Activated CD4-positive, alpha-beta T cell treated with anti-CD3 and anti-CD28 coated beads, Interleukin-2, amount 50 U/mL, for 48 hours (primary cell): ENCODE measurements at regions not wholly inside any gene's neighbourhood (a gene's known extent, or its start where the extent isn't known, plus 50 kb on each side); places are given as distances from the start of the nearest gene placed in this dataset.

Source experiments
- DNase-seq, 2 experiments: peaks; one replicate each; pipeline ENCODE4 v3.0.0-alpha.2; 2020

DNA sequence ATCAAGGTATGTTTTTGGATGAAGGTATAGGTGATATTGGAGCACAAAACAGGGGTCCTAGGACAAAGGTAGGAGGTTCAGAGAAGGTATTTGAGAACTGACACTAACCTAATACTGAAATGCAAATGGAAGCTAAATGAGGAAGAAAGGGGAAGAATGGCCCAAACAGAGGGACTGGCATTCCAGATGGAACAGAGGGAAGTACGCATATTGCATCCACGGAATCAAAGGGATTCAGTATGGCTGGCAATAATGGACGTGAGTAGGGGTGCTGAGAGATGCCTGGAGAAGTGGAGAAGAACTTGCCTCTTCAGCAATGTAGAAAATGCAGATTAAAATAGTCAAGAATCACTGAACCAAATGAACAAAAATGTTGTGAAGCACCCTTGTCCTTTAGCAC, 283.5 kb upstream of the DACH1 start:
- DNase-seq: no peak

- DNase-seq: no peak
These were observed 282.7 kb upstream of the DACH1 start for GRCh38 chr13:72149701-72150100.

GRCh38 chr13:72146816-72147215, 279.8 kb upstream of the DACH1 start:
- DNase-seq: no peak

DNA sequence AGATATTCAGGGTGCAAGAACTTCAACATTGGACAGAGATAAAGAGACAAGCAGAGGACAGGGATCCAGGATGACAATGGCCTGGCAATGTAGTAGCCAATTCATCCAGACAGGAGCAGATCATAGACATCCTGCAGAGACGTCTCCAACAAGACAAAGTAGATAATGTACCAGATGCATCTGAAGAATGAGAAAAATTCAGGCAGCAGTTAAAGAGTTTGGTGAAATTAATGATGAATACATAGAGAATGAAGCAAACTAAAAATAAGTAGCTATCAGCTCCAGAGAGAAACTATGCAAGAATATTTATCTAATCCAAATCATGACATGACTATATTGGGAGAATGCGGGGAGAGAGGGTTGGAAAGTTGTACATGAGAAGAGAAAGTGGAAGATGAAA, 278.4 kb upstream of the DACH1 start:
- DNase-seq: no peak

GRCh38 chr13:72144636-72145035, 277.6 kb upstream of the DACH1 start:
- no peak for DNase-seq

- no peak for DNase-seq
These were observed 275.0 kb upstream of the DACH1 start for GRCh38 chr13:72141855-72142519.

GRCh38 chr13:72139192-72139591, 272.2 kb upstream of the DACH1 start:
- no peak for DNase-seq

GRCh38 chr13:72132075-72132474, 265.1 kb upstream of the DACH1 start:
- DNase-seq: no peak

DNA sequence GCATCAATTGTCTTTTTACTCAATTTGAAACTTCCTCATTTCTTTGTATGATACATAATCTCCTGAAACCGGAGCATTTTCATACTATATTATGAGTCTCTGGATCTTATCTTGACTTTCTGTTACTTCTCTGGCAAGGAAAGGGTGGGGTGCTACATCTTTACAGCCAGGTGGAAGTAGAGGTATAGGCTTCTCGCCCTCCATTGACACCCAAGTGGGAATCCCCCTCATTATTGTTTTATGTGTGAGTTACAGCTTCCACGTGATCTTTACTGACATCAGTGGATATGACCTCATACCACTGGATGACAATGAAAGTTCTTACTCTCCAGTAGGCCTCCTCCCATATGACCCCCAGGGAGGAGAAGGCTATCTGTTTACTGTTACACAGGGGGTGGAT, 262.1 kb upstream of the DACH1 start:
- no peak for DNase-seq

GRCh38 chr13:72127031-72127430, 260.0 kb upstream of the DACH1 start:
- no peak for DNase-seq

- DNase-seq: no peak
These were observed 259.4 kb upstream of the DACH1 start for GRCh38 chr13:72126424-72126823.

DNA sequence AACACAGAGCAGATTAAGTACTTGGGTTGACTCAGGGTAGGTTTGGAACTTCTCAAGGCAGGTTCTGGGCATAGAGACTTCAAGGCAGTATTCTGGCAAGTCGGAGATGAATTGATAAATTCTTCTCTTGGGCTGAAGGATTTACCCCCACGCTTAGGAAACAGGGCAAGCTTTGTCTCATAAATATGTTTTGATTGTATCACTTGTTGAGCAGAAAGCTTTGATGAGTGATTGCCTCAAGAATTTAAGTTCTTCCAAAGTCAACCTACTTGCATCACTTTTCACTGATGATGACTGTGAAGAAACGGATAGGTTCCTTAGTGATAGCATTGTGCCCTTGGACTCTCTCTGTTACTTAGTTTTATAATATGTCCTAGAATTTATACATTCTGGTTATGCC, 258.6 kb upstream of the DACH1 start:
- no peak for DNase-seq

GRCh38 chr13:72122661-72123255, 255.8 kb upstream of the DACH1 start:
- no peak for DNase-seq

GRCh38 chr13:72121466-72121865, 254.5 kb upstream of the DACH1 start:
- DNase-seq: no peak

- DNase-seq: no peak
These were observed 253.6 kb upstream of the DACH1 start for GRCh38 chr13:72120632-72121031.

DNA sequence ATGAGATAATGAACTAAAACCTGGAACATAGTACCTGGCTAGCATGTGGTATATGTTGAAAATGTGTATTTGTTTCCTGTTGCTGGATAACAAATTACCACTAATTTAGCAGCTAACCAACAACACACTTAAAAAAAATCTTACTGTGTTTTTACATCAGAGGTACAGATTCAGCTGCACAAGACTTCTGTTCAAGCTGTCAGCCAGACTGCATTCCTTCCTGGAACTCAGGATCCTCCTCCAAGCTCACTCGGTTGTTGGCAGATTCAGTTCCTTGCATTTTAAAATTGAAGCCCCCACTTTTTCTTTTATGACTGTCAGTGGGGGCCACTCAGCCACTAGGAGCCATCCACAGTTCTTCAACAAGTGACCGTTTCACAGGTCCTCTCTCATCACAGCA, 246.9 kb upstream of the DACH1 start:
- DNase-seq: no peak

- DNase-seq: no peak
These were observed 246.1 kb upstream of the DACH1 start for GRCh38 chr13:72113076-72113475.

GRCh38 chr13:72112216-72112615, 245.2 kb upstream of the DACH1 start:
- DNase-seq: no peak

- DNase-seq: no peak
These were observed 242.9 kb upstream of the DACH1 start for GRCh38 chr13:72109863-72110262.

DNA sequence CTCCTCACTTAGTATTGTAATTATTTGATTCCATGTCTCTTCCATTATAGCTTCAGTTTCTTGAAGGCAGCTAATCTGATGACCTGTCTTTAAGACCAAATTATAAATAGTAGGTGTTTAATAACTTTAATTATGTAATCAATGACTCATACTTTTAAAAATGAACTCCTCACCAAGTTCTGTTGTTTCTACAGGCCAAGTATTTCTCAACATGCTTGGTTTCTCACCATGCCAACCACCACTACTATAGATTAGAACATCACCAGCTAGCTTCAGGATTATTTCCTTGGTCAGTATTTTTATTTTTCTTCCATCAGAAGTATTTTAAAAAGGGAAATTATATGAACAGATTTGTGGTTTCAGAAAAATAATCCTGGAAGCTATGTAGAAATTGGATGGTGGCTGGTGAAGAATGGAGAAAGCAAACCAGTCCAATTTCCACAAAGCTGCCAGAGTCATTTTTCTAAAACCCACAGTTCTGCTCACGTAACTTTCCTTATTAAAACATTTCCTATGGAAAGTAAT, 237.7 kb upstream of the DACH1 start:
- DNase-seq: no peak

- no peak for DNase-seq
These were observed 234.9 kb upstream of the DACH1 start for GRCh38 chr13:72101768-72102400.

- no peak for DNase-seq
These were observed 233.3 kb upstream of the DACH1 start for GRCh38 chr13:72100339-72100738.

- DNase-seq: no peak
These were observed 230.6 kb upstream of the DACH1 start for GRCh38 chr13:72097568-72097967.

DNA sequence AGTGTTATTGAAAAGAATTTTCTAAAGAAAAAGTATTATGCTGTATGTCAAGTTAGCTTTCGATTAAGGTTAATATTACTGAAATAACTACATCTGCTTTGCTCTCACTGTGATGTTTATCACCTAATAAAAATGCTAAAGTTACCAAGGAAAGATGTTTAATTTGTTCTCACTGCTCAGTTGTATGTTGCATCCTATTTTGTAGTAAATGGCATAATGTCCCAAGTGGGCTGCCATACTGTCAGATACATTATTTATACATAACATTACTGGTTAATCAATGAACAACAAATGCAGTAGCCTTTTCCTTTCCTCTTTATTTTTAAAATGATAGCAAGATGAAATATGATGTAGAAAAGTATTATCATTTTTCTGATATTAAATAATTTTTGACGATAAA, 226.3 kb upstream of the DACH1 start:
- no peak for DNase-seq
